HG03442 (cell line): ENCODE measurements at regions not wholly inside any gene's neighbourhood (a gene's known extent, or its start where the extent isn't known, plus 50 kb on each side); places are given as distances from the start of the nearest gene placed in this dataset.

Experiments used
- ATAC-seq: cut with Tn5 transposase; IDR thresholded peaks from one replicate; pipeline ENCODE4 v1.9.1; 2021; ENCODE audit warnings: mild to moderate bottlenecking, moderate library complexity; ENCODE audit not compliant: unreplicated experiment

DNA sequence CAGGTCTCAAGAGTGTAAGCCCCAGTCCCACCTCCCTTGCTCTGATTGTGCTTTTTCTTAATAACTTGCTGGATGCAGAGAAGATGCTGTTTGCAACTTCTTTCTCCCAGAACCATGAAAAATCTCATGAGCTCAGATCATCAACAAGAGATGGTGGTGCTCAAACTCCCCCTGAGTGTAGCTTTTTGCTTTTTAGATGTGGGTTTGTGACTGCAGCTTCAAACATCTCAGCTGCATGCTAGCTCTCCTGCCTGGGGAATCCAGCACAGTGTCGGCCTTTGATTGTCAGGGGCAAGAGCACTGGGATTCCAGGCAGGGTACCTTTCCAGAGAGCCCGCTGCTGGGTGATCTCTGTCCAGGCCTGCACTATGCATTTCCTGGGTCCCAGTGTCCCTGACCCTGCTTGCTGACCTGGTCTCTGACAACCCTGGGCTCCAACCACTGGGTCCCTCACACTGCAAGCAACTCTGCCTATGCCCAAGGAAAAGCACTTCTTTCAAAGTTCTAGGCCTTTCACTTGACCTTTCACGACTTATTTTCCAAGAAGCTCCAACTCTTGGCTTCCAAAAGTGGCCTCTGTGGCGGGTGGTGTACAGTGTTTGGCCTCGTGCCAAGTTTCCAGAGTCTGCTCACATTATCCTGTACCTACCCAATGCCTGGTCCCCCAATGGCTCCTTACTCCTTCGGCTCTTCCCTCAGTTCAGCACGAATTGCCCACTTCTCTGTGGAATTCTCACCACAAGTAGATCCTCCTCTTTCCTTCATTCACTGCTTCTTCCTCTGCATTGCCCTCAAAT is 69.7 kb upstream of the LY86 start:
- no peak for ATAC-seq

- ATAC-seq = no peak
These were observed 66.5 kb upstream of the LY86 start for GRCh38 chr6:6521961-6522482.

- ATAC-seq = no peak
These were observed 65.8 kb upstream of the LY86 start for GRCh38 chr6:6522709-6523108.

GRCh38 chr6:6524951-6525350 is 63.6 kb upstream of the LY86 start:
- ATAC-seq = no peak

GRCh38 chr6:6525933-6526332 is 62.6 kb upstream of the LY86 start:
- ATAC-seq = no peak

DNA sequence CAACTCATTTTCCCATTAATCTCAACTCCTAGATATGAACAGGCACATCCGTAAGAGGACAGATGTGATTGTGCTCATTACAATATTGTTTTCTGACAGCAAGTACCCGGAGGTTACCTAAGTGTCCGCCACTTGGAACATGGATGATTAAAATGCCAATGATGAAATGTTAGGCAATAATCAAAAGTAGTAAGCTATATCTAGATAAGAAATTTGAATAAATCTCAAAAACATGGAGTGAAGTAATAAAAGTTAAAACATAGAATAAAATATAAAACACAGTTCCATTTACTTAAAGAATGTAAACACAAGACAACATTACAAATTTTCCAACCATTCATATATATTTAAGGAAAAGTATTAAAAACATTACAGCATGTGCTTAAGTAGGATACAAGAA is 59.2 kb upstream of the LY86 start:
- no peak for ATAC-seq

- ATAC-seq = no peak
These were observed 55.3 kb upstream of the LY86 start for GRCh38 chr6:6533176-6533575.

GRCh38 chr6:6534399-6534798 is 54.1 kb upstream of the LY86 start:
- no peak for ATAC-seq

DNA sequence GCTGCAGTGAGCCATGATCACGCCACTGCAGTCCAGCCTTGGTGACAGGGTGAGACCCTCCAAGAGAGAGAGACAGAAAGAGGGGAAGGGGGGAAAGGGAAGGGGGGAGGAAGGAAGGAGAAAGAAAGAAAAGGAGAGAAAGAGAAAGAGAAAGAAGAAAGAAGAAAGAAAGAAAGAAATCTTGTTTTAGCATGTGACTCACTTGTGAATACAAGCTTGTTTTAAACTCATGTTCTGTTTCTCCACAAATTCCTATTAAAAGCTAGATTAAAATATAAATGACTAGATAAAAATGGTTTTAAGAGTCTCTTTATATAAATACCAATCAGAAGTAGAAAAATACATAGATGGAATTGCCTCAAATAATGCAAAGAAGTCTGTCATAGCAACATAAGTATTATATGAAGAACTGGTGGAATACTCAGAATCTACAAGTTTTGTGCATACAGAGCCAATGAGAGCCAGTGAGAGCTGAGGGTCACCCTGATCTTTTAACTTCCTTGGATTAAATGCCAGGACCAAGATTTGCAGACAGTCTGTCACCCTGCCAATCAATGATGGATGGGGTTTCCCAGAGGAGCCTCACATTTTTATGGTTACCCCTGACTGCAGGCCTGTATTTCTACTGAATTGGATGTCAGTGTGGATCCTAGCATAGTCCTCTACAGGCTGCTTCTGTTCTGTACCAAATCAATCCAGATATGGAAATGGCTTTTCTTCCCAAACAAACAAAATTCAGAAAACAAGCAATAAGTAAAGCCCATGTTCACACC is 50.8 kb upstream of the LY86 start:
- ATAC-seq = no peak

GRCh38 chr6:6538261-6538660 is 50.3 kb upstream of the LY86 start:
- ATAC-seq = no peak
